A673 (cell line): ENCODE measurements at regions not wholly inside any gene's neighbourhood (a gene's known extent, or its start where the extent isn't known, plus 50 kb on each side); places are given as distances from the start of the nearest gene placed in this dataset.

Source experiments
- CTCF ChIP-seq: fragments of 300-800, 200-600 bp; sonication (generic); conservative IDR thresholded peaks from 2 replicates; pipeline ENCODE4 v1.5.1; 2017; ENCODE audit warnings: low read depth, mild to moderate bottlenecking, antibody characterized with exemption, low read length, moderate library complexity, mixed read lengths
- EZH2 ChIP-seq: fragments of 200-600 bp; sonication (generic); IDR thresholded peaks from 2 replicates; pipeline ENCODE4 v1.6.1; 2017; ENCODE audit warnings: borderline replicate concordance, low read depth, mild to moderate bottlenecking, mixed read lengths, antibody characterized with exemption, low read length; ENCODE audit not compliant: poor library complexity, severe bottlenecking

- TF ChIP-seq CTCF (no peak), EZH2 (no peak)
Measured at GRCh38 chr7:113204415-113204814, 86.1 kb upstream of the SMIM30 start.
